OCI-LY3 (cell line): ENCODE measurements at regions not wholly inside any gene's neighbourhood (a gene's known extent, or its start where the extent isn't known, plus 50 kb on each side); places are given as distances from the start of the nearest gene placed in this dataset.
"Not testable (repeated sequence)": the region's sequence is repeated elsewhere in the genome, so short reads cannot be mapped to it uniquely, and the experiment has no call there.

Source experiments
- H2AFZ ChIP-seq: fragments of 200-600, 300-600 bp; shearing (Covaris generic); 2 replicates; pipeline ENCODE4 v1.6.0; 2014; ENCODE audit warnings: antibody characterized with exemption, low read depth, low read length
- H3K27ac ChIP-seq: fragments of 200-600, 300-600 bp; sonication (generic); 2 replicates; pipeline ENCODE4 v1.5.1; 2014; ENCODE audit warnings: mild to moderate bottlenecking, low read length, moderate library complexity, mixed read lengths
- H3K27me3 ChIP-seq: fragments of 200-600, 300-600 bp; sonication (generic); 2 replicates; pipeline ENCODE4 v1.6.1; 2014; ENCODE audit warnings: low read depth, low read length, mixed read lengths
- H3K36me3 ChIP-seq: fragments of 200-600, 300-600 bp; sonication (generic); replicated peaks from 2 replicates; pipeline ENCODE3; 2014; ENCODE audit warnings: low read depth, low read length, mixed read lengths
- H3K4me1 ChIP-seq: fragments of 300-600, 200-600 bp; sonication (generic); 2 replicates; pipeline ENCODE4 v1.6.1; 2014; ENCODE audit warnings: low read length, mixed read lengths
- H3K4me2 ChIP-seq: fragments of 200-600, 300-600 bp; sonication (generic); 2 replicates; pipeline ENCODE4 v1.6.1; 2014; ENCODE audit warnings: low read length, mixed read lengths
- H3K4me3 ChIP-seq: fragments of 300-600, 200-600 bp; sonication (generic); 2 replicates; pipeline ENCODE4 v1.5.1; 2014; ENCODE audit warnings: antibody characterized with exemption, mild to moderate bottlenecking, low read length, moderate library complexity
- H3K79me2 ChIP-seq: fragments of 300-600, 200-600 bp; shearing (Covaris generic); 2 replicates; pipeline ENCODE4 v1.6.1; 2014; ENCODE audit warnings: mild to moderate bottlenecking, low read length, mixed read lengths
- H3K9ac ChIP-seq: fragments of 300-600, 200-600 bp; shearing (Covaris generic); 2 replicates; pipeline ENCODE4 v1.6.0; 2014; ENCODE audit warnings: mild to moderate bottlenecking, low read length, moderate library complexity
- H3K9me3 ChIP-seq: fragments of 200-600, 300-600 bp; shearing (Covaris generic); 2 replicates; pipeline ENCODE4 v1.6.1; 2014; ENCODE audit warnings: low read length, mixed read lengths; ENCODE audit not compliant: insufficient read depth
- H4K20me1 ChIP-seq: fragments of 200-600, 300-600 bp; sonication (generic); 2 replicates; pipeline ENCODE4 v1.6.1; 2016; ENCODE audit warnings: low read length, mixed read lengths; ENCODE audit not compliant: insufficient read depth
- CTCF ChIP-seq: fragments of 200-600, 300-600 bp; sonication (generic); IDR thresholded peaks from 2 replicates; pipeline ENCODE4 v1.5.1; 2014; ENCODE audit warnings: antibody characterized with exemption, low read length, low read depth
- EZH2phosphoT487 ChIP-seq: fragments of 200-600 bp; shearing (Covaris generic); IDR thresholded peaks from 2 replicates; pipeline ENCODE4 v1.6.1; 2018; ENCODE audit warnings: antibody characterized with exemption, mixed run types, low read depth

- H4K20me1 ChIP-seq: no peaks in the 10 kb centered on the region
- H3K4me1 ChIP-seq: no peaks in the 10 kb centered on the region
- H3K9ac ChIP-seq: no peak overlapping the region
- H2AFZ ChIP-seq: no peak overlapping the region
- H3K9me3 ChIP-seq: no peaks in the 10 kb centered on the region
- no peak for TF ChIP-seq EZH2phosphoT487
- no peak for TF ChIP-seq CTCF
- no peak overlapping the region for H3K27ac ChIP-seq
- no peak overlapping the region for H3K4me3 ChIP-seq
- no peaks in the 10 kb centered on the region for H3K27me3 ChIP-seq
- no peaks in the 10 kb centered on the region for H3K36me3 ChIP-seq
- no peaks in the 10 kb centered on the region for H3K79me2 ChIP-seq
- no peak overlapping the region for H3K4me2 ChIP-seq
Measured at GRCh38 chr15:36050899-36051298, 504.9 kb upstream of the DPH6 start.

GRCh38 chr15:36052641-36053040 lies 506.7 kb upstream of the DPH6 start:
- H3K4me3 ChIP-seq, H3K36me3 ChIP-seq, H3K79me2 ChIP-seq, H3K4me2 ChIP-seq, H3K9ac ChIP-seq, H3K4me1 ChIP-seq, H3K9me3 ChIP-seq, H2AFZ ChIP-seq, H3K27ac ChIP-seq, H3K27me3 ChIP-seq, H4K20me1 ChIP-seq: not testable (repeated sequence)

GRCh38 chr15:36053746-36054145 lies 507.8 kb upstream of the DPH6 start:
- Histone ChIP-seq H3K4me2 (no peak overlapping the region), H4K20me1 (no peaks in the 10 kb centered on the region), H3K9ac (no peak overlapping the region), H3K27ac (no peak overlapping the region), H3K79me2 (no peaks in the 10 kb centered on the region), H3K9me3 (no peaks in the 10 kb centered on the region), H3K36me3 (no peaks in the 10 kb centered on the region), H3K4me3 (no peak overlapping the region), H3K27me3 (no peaks in the 10 kb centered on the region), H2AFZ (no peak overlapping the region), H3K4me1 (no peaks in the 10 kb centered on the region)
- no peak for TF ChIP-seq EZH2phosphoT487
- no peak for TF ChIP-seq CTCF

- Histone ChIP-seq H3K27me3 (no peaks in the 10 kb centered on the region), H4K20me1 (no peaks in the 10 kb centered on the region), H3K4me1 (no peaks in the 10 kb centered on the region), H3K9me3 (no peaks in the 10 kb centered on the region), H3K4me3 (no peak overlapping the region), H3K4me2 (no peak overlapping the region), H3K79me2 (no peaks in the 10 kb centered on the region), H3K9ac (no peak overlapping the region), H3K36me3 (no peaks in the 10 kb centered on the region), H3K27ac (no peak overlapping the region), H2AFZ (no peak overlapping the region)
- TF ChIP-seq CTCF (no peak), EZH2phosphoT487 (no peak)
Measured at GRCh38 chr15:36059596-36059995, 513.6 kb upstream of the DPH6 start.

GRCh38 chr15:36062357-36062756 lies 516.4 kb upstream of the DPH6 start:
- H3K79me2 ChIP-seq: no peaks in the 10 kb centered on the region
- H3K4me3 ChIP-seq: no peak overlapping the region
- H3K36me3 ChIP-seq: no peaks in the 10 kb centered on the region
- no peaks in the 10 kb centered on the region for H3K4me1 ChIP-seq
- H3K9ac ChIP-seq: no peak overlapping the region
- no peak overlapping the region for H3K27ac ChIP-seq
- no peaks in the 10 kb centered on the region for H3K9me3 ChIP-seq
- TF ChIP-seq CTCF: no peak
- TF ChIP-seq EZH2phosphoT487: no peak
- no peak overlapping the region for H2AFZ ChIP-seq
- H3K27me3 ChIP-seq: no peaks in the 10 kb centered on the region
- H4K20me1 ChIP-seq: no peaks in the 10 kb centered on the region
- no peak overlapping the region for H3K4me2 ChIP-seq
